GM19351 (cell line): ENCODE measurements at regions not wholly inside any gene's neighbourhood (a gene's known extent, or its start where the extent isn't known, plus 50 kb on each side); places are given as distances from the start of the nearest gene placed in this dataset.
"Not testable (repeated sequence)": the region's sequence is repeated elsewhere in the genome, so short reads cannot be mapped to it uniquely, and the experiment has no call there.

Source experiments
- ATAC-seq: cut with Tn5 transposase; IDR thresholded peaks from one replicate; pipeline ENCODE4 v1.9.1; 2021; ENCODE audit warnings: mild to moderate bottlenecking, moderate library complexity; ENCODE audit not compliant: unreplicated experiment

DNA sequence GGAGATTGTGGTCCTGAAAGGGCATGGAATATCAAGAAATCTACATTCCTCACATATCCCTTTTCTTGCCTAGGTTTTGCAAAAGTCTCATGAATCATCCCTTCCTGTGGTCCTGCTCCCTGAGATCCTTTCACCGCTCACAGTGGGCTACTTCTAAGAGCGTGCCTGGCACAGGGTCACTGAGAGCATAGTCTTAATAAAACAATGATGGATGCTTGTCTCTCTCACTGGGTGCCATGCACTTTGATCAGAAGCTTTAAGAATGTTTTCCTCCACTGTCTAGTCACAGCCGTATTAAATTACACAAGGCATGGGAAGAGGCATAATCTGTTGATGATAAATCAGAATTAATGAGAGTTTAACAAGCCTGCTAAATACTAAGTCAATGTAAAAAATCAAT is 269.7 kb upstream of the ATP10A start:
- ATAC-seq: no peak

DNA sequence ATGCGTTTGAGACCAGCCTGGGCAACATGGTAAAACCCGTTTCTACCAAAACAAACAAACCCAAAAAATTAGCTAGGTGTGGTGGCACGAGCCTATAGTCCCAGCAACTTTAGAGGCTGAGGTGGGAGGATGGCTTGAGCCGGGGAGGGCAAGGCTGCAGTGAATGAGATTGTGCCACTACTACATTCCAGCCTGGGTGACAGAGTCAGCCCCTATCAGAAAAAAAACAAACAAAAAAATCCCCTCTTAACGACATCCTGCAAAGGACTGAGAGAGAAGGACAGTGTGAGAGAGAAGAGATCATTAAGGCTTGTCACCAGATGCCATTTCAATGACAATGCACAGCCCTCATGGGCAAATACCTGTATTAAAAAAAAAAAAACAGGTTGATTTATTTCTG is 266.7 kb upstream of the ATP10A start:
- no peak for ATAC-seq

DNA sequence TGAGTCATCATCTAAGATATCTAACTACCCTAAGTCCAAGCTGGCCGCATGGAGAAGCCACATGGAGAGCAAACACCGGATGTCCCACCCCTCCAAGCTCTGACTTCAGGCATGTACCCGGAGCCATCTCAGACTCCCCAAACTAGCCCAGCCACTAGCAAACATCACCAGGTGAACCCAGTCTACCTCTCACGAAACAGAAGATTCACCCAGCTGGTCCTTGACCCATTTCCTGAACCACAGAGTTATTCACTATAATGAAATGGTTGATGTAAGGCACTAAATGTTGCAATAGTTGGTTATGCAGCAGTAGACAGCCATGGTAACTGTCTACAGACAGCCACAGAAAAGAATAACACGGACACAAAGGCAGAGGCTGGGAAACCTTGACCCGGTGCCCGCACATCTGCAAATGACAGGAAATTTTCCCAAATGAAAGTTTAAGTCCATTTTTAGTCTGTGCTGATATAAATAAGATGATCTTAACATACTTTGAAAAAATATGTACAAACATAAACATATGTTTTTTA is 265.5 kb upstream of the ATP10A start:
- ATAC-seq: no peak

- no peak for ATAC-seq
These were observed 263.8 kb upstream of the ATP10A start for GRCh38 chr15:26126819-26127387.

- no peak for ATAC-seq
These were observed 262.9 kb upstream of the ATP10A start for GRCh38 chr15:26126070-26126469.

- no peak for ATAC-seq
These were observed 262.5 kb upstream of the ATP10A start for GRCh38 chr15:26125664-26126063.

DNA sequence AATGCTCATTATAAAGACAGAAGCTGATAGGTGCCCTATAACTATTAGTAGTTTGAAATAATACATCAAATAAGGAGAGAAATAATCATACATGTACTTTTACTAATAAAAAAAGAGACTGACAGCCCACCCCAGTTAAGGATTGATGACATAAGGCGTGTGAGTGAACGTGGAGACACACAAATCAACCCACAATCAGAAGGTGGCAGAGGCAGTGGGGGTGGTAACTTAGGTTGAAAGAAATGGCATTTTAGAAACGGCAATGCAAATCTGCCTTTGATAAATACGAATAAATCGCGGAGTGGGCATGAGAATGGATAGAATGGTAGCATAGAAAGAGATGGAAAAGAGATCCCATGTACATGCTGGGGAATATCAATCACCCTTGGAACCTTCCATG is 256.2 kb upstream of the ATP10A start:
- ATAC-seq: no peak

GRCh38 chr15:26115229-26115943 is 252.3 kb upstream of the ATP10A start:
- ATAC-seq: no peak

DNA sequence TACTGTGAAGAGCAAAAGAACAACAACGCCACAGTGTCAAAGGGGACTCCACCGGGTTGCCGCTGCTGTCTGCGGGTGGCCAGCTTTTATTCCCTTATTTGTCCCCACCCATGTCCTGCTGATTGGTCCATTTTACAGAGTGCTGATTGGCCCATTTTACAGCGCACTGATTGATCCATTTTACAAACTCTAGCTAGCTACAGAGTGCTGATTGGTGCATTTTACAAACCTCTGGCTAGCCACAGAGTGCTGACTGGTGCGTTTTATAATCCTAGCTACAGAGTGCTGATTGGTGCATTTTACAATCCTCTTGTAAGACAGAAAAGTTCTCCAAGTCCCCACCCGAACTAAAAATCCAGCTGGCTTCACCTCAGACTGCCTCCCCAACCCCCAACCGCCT is 251.0 kb upstream of the ATP10A start:
- not testable (repeated sequence) for ATAC-seq

DNA sequence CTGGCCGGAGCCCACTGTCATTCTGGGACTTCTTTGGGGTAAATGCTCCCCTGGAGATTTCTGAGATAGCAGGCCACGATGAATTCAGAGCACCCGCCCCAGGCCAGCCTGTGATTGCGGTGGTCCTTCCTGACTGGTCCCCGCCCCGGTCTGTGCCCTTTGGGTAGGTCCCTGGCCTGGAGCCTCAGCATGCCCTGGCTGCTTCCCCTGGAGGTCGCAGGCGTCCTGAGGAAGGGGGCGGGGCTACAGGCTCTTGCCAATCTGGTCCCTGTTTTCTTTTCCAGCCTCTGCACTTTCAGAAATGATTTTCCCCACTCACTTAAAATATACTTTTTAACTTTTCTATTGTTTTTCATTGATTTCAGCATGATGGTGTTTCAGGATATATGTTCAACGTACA is 250.2 kb upstream of the ATP10A start:
- ATAC-seq: no peak

DNA sequence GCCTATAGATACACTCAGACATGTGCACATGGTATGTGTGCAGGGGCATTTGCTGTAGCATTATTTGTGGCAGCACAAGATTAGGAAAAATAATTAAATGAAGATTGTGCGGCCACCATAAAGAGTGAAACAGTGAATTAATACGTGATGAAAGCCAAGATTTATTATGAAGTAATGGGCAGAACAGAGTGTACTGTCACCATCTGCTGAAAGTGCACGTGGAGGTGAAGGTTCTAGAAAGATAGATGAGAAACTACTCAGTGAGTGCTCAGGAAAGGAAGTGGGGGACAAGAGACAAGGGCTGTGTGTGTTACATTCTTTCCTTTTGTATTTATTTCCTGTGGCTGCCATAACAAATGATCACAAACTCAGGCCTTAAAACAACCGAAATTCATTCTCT is 246.1 kb upstream of the ATP10A start:
- ATAC-seq: no peak

GRCh38 chr15:26106556-26106955 is 243.4 kb upstream of the ATP10A start:
- no peak for ATAC-seq

GRCh38 chr15:26103002-26103404 is 239.9 kb upstream of the ATP10A start:
- ATAC-seq: no peak

GRCh38 chr15:26102365-26102764 is 239.2 kb upstream of the ATP10A start:
- ATAC-seq: no peak

DNA sequence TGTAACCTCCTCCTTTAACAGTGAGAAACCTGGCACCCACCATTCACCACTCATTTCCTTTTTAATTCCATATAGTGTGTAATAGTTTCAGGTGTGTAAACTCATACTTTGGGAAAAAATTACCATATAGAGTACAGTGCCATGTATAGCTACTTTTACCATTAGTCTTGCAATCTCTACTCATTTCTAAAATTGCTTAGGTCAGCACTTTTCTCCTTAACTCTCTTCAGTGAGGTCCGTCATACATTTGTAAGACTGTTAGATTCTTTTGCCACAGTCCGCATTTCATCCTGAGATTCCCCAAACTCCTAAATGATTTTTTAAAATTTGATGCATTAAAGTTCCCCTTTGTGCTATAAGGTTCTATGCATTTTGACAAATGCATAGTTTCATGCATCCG is 238.3 kb upstream of the ATP10A start:
- no peak for ATAC-seq

- no peak for ATAC-seq
These were observed 235.7 kb upstream of the ATP10A start for GRCh38 chr15:26098801-26099200.

DNA sequence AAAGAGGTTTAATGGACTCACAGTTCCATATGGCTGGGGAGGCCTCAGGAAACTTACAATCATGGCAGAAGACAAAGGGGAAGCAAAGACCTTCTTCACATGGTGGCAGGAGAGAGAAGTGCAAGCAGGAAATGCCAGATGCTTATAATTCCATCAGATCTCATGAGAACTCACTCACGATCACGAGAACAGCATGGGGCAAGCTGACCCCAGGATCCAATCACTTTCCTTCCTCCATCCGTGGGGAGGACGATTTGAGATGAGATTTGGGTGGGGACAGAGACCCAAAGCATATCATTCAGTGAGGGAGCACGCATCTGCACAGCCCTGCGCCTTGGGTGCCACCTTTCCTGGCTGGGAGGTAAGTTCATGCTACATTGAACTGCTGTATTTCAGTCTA is 234.1 kb upstream of the ATP10A start:
- no peak for ATAC-seq

- no peak for ATAC-seq
These were observed 233.5 kb upstream of the ATP10A start for GRCh38 chr15:26096581-26096980.

DNA sequence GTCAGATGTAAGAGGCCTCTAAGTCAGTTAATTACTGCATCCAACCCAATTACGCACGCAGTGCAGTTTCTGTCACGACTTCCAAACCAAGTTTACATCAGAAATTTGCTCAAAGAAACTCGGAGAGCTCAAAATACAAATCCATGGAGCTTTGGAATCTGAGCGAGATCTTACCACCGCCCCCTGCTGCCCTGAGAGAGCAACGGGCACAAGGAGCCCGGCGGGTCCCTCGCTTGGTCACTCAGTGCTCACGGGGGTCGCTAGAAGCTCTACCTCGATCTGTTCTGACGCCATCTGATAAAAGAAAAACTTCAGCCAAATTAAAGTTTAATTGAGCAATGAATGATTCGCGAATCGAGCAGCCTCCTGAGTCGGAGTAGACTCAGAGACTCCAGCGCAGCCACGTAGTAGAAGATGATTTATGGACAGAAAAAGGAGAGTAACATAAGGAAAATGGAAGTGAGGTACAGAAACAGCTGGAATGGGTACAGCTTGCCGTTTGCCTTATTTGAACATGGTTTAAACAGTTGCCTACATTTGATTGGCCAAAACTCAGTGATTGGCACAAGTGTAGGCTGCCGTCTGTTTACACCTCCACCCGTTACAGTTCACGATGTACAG is 232.7 kb upstream of the ATP10A start:
- no peak for ATAC-seq

DNA sequence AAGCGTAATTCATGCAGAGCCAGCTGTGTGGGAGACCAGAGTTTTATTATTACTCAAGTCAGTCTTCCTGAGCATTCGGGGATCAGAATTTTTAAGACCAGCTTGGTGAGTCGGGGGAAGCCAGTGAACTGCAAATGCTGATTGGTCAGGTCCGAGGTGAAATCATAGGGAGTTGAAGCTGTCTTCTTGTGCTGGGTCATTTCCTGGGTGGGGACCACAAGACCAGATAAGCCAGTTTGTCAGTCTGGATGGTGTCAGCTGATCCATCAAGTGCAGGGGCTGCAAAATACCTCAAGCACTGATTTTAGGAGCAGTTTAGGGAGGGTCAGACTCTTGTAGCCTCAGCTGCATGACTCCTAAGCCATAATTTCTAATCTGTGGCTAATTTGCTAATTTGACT is 228.1 kb upstream of the ATP10A start:
- ATAC-seq: no peak

DNA sequence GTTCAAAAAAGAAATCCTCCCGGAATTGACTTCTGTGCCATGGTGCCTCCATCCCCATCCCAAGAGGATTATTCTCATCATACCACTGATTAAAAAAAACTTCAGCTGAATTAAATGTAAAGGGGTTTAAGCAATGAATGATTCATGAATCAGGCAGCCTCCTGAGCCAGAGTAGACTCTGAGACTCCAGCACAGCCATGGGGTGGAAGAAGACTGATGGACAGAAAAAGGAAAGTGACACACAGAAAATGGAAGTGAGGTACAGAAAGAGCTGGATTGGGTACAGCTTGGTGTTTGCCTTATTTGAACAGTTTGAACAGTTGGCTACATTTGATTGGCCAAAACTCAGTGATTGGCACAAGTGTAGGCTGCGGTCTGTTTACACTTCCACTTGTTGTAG is 224.8 kb upstream of the ATP10A start:
- no peak for ATAC-seq

DNA sequence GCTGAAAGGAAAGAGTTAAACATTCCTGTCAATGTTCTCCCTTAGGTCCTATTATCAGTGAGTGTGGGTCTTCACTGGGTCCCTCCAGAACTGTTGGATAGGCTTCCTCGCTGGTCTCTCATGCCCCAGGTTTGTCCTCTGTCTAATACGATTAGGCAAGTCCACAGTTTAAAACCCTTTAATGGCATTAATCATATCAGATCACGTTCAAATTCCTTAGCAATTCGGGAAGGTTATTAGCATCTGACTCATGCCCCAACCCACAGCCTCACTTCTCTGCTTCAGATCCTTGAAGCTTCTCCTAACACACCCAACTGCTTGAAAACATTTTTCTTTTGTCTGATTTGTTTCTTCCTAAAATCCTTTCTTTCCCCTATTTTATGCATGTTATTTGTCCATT is 224.3 kb upstream of the ATP10A start:
- ATAC-seq: no peak
